HG03196 (cell line): ENCODE measurements at regions not wholly inside any gene's neighbourhood (a gene's known extent, or its start where the extent isn't known, plus 50 kb on each side); places are given as distances from the start of the nearest gene placed in this dataset.
"Not testable (repeated sequence)": the region's sequence is repeated elsewhere in the genome, so short reads cannot be mapped to it uniquely, and the experiment has no call there.

Experiments
- ATAC-seq: cut with Tn5 transposase; IDR thresholded peaks from one replicate; pipeline ENCODE4 v1.9.1; 2021; ENCODE audit not compliant: unreplicated experiment

DNA sequence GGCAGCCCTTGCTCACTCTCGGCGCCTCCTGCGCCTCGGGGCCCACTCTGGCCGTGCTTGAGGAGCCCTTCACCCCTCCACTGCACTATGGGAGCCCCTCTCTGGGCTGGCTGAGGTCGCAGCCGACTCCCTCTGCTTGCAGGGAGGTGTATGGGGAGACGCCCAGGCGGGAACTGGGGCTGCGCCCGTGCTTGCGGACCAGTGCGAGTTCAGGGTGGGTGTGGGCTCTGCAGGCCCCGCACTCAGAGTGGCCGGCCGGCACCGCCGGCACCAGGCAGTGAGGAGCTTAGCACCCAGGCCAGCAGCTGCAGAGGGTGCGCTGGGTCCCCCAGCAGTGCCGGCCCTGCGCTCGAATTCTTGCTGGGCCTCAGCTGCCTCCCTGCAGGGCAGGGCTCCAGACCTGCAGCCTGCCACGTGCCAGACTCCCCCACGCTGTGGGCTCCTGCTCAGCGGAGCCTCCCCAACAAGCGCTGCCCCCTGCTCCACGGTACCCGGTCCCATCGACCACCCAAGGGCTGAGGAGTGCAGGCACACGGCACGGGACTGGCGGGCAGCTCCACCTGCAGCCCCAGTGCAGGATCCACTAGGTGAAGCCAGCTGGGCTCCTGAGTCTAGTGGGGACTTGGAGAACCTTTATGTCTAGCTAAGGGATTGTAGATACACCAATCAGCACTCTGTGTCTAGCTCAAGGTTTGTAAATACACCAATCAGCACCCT lies 54.0 kb upstream of the WWC2 start:
- not testable (repeated sequence) for ATAC-seq

DNA sequence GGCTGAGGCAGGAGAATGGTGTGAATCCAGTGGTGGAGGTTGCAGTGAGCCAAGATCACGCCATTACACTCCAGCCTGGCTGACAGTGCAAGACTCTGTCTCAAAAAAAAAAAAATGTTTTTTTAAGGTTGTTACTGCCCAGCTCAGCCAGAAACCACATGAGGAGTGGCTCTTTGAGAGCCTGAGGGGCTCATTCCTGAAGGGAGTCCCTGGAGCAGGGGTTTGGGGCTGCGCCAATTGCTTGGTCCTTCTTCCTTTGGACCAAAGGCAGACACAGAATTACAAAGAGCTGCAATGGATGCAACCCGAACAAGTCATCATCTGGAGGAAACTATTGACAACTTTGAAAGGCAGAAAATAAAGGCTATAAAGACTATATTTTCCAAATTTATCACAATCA lies 60.6 kb upstream of the WWC2 start:
- ATAC-seq = no peak

DNA sequence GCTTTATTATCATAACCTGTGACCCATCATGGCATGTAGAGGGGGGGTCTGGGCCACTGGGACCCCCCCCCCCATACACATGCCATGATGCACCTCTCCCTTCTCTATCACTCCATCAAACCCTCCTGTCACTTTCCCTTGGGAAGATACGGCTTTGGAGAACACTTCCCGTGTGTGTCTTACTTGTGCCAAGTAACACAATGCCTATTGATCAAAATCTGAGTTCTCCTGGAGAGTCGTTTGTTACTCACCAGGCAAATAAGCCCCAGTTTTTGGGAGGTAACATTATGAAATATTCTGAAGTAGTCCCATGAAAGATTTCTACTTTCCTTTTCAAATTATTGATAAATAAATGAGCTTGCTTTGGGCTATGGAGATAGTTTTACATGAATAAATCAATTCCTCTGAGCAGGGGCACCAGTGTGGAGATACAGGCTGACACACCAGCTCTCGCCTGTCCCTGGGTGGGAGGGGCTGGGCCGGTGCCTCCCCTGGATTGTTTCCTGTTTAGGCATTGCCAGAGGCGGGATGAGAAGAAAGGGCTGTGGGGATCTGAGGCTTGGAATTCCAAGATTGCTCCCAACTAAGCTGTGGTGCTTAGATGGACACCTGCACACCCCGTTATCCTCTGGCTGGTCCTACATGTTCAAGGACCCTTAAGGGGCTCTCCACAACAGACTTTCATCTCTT lies 63.2 kb upstream of the WWC2 start:
- no peak for ATAC-seq

DNA sequence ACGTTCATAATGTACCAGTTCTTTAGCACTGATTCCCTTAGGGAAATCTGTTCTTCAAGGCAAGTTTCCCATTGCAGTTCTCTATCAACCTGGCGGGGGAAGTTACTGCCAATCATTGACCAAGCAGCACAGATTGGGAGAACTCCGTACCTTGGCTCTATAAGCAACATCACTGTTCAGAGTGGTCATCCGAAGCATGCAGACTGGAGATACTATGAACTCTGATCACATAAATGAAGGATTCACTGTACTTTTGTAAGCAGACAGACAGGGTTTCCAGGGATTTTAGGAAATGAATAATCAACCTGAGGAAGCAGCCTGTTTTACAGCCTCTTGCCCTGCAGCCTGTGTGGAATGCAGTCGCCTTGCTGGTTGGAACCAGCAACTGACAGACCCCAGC lies 63.8 kb upstream of the WWC2 start:
- ATAC-seq = no peak

DNA sequence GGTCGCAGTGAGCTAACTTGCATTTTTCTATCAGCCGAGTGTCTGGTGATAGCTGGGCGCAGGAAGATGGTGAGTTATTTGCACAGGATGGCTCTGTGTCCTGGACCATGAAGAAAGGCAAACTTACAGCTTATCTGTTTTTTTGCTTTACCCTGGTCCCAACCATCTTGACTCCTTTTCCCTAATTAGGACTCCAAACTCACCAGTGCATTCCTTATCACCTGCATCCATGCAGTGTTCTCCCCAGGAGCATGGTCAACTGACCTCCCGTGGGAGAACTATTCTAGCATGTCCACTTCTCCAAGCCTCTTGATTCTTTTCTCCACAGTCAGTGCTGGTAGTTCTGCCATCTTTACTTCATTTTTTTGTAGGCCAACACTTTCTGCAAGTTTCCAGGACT lies 68.2 kb upstream of the WWC2 start:
- no peak for ATAC-seq

DNA sequence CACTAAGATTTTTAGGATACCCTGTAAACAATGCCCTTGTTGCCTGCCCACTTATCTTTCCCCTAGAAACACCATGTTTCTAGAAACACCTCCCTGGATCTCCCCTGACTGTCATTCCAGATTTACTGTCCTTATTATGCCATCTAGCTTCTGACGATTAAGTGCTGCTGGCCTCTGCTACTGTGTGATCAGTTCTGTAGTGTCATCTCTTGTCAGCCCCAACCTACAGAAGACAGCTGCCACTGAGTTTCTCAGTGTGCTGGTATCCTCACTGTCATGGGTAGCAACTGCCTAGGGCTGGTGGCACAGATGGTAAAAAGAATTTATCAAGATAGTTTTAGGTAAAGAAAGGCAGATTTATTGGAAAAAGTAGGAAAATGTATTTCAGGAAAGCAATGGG lies 68.7 kb upstream of the WWC2 start:
- ATAC-seq = no peak

DNA sequence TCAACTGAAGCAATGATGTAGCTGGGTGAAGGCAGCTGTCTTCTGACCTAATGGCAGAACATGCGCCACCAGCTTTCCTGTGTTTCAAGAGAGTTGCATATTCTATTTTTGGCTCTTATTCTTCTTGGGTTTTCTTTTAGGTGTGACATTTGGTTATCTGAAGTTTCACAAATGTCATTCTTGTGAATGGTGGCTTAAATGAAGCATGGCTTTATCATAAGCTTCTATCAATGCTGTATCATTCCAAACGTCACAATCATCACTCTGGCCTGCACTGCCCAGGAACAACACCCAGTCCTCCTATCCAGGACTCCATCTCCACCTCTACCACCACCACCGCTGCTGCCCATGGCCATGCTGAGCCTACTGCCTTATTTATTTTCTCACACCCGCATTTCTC lies 69.7 kb upstream of the WWC2 start:
- no peak for ATAC-seq

DNA sequence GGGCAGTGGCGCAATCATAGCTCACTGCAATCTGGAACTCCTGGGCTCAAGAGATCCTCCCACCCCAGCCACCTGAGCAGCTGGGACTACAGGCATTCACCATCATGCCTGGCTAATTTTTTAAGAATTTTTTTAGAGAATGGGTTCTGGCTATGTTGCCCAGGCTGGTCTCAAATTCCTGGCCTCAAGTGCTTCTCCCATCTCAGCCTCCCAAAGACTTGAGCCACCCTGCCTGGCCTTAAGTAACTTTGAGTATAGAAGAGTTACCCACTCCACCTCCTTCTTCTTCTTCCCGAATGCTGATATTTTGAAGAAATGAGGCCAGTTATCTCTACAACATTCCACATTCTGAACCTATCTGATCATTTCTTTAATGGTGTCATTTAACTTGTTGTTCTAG lies 72.4 kb upstream of the WWC2 start:
- no peak for ATAC-seq

DNA sequence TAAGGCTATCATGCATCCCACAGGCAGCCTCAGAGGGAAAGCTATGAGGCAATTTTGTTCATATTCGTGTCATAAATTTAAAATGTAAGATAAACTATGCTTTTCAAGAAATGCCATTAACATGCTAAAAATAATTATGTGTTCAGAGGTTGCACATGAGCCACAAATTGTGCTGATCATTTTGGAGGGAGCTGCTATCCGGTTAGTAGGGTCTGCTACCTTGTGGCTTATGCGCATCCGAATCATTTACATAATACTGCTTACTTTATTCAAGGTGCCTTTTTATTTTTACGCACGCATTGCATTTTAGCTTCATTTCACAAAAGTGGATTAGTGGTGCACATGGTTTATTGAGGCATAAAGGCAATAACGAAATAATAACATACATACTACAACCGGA lies 76.4 kb upstream of the WWC2 start:
- no peak for ATAC-seq

DNA sequence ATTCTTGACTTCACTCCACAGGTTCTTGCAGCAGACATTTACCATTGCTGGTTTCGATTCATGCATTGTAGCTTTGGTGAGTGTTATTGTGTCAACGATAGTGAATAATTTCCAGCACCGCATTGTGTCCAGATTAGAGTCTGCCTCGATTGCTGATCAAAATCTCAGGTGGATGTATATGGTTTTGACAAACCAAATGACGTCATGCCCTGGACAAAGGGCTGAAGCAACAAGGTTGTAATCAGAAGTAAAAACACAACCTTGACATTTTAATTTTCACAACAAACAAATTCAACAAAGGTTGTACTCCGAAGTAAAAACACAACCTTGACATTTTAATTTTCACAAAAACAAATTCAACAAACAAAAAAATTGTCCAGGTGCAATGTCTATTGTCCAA lies 81.1 kb upstream of the WWC2 start:
- no peak for ATAC-seq

DNA sequence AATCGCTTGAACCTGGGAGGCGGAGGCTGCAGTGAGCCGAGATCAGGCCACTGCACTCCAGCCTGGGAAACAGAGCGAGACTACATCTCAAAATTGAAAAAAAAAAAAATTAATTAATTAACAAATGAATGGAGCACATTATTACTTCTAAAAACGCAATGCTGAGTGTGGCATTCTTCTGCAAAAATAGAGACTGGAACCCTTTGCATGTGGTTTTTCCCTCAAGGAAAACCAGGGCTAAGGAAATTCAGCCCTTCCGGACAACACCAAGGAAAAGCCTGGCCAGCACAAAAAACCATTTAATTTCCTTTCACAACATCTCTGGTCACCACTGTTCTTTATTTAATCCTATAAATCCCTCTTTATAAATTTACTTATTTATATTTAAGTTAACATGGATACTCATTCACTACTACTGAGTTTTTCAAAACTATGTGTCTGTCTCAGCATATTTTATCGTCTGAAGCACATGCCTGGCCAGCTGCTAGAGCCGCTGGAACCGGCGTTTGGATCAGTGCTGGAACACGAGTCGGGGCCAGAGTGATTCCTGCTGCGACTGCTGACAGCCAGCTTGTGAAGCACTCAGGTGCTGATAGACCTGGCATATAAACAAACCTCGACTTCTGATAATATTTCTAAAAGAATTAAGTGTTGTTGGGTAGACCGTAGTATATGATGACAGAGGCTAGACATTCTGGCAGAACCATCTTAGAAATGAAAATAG lies 84.5 kb upstream of the WWC2 start:
- no peak for ATAC-seq

DNA sequence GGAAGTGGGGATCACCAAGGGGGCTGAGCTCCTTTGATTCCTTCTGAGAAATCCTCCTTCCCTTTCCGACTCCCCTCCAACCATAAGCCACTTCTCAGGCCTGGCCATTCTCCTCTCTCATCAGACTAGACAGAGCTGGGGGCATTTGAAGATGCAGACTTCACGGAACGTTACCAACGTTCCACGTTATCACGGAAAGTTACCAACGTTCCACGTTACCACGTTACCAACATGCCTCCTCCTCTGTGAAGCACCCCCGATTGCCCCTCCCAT lies 85.4 kb upstream of the WWC2 start:
- no peak for ATAC-seq

DNA sequence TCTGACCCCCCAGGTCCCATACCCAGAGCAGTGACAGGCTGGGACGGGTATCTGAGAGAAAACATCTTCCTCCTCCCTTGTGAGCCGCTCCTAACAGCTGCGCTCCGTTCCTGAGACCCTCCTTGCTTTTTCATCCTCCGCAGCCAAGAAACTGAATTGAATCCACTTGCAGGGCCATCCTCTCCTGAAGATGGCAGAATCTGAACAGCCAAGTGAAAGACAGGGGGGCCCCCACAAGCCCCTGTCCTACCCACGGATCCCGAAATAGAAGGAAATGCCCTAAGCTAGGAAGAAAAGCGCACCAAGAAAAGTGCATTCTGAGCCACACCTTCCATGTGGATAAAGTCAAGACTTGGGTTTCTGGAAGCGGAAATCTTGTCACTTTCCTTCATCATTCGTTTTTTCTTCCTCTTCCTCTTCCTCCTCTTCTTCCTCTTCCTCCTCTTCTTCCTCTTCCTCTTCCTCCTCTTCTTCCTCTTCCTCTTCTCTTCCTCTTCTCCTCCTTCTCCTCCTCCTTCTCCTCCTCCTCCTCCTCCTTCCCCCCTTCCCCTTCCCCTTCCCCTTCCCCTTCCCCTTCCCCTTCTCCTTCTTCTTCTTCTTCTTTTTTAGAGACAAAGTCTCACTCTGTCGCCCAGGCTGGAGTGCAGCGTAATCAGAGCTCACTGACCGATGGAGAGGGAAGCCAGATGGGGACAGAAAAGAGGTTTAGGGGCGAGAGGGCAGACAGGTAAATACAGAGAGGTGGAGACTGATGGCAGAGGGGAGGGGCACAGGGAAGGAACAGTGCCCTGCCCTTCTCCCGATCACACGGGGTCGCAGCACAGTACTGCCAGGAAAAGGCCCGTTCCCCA lies 86.0 kb upstream of the WWC2 start:
- ATAC-seq = no peak

DNA sequence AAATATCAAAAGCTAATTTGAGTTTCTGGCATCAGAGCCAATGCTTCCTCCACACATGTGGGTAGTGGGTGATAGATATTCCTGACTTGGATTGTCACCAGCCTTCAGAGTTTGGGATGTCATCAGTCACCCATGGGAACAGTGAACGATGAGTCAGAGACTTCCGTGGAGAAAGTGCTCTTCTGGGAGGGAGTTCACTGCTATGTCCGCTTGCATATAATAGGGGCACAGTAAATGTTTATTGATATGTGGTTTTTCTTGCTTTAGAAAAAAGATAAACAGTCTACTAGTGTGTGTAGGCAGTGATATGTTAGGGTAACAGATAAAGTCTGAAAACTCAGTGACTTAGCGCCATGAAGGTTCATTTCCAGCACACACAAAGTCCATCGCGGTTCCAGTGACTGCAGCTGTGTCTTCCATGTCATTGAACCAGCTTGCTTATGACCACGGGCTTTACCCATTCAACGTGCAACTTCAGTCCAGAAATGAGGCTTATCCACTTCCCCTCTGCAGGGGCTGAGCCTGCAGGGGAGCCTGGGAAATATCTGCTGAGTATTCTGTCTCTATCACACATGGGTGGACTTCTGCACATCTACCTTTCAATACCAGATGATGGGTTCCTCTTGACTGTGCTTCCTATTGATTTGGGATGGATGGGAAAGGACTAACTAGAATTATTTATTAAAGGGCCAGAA lies 87.7 kb upstream of the WWC2 start:
- ATAC-seq = no peak

DNA sequence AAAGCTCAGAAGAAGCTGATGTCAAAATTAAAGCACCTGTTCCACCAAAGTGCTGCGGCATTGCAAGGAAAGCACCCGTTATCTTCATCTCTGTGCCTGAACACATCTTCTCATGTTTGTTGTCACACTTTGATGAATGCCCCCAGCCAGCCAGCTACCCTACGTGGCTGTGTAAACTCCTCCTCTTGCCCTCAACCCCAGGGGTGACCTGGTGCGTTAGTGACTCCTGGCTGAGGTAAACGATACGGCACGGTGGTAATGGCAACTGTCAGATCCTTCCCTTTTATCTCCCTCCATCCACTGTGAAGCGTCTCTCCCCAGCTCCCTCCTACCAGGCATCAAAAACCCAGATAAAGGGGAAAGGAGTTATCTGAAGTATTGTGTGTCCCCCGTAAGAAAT lies 90.6 kb upstream of the WWC2 start:
- ATAC-seq = no peak

DNA sequence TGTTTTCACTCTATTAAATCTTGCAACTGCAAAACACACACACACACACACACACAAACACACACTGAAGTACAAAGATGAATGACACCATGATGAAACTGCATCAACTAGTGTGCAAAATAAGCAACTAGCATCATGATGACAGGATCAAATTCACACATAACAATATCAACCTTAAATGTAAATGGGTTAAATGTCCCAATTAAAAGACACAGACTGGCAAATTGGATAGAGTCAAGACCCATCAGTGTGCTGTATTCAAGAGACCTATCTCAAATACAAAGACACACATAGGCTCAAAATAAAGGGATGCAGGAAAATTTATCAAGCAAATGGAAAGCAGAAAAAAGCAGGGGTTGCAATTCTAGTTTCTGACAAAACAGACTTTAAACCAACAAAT lies 87.2 kb upstream of the DCTD start:
- not testable (repeated sequence) for ATAC-seq

DNA sequence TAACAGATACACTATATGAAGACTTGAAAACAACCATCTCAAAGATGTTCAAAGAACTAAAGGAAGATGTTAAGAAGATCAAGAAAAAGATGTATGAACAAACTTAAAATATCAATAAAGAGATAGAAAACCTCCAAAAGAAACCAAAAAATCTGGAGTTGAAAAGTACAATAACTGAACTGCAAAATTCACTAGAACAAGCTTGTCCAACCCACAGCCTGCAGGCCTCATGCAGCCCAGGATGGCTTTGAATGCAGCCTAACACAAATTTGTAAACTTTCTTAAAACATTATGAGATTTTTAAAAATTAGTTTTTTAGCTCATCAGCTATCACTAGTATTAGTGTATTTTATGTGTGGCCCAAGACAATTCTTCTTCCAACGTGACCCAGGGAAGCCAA lies 77.0 kb upstream of the DCTD start:
- ATAC-seq = no peak

DNA sequence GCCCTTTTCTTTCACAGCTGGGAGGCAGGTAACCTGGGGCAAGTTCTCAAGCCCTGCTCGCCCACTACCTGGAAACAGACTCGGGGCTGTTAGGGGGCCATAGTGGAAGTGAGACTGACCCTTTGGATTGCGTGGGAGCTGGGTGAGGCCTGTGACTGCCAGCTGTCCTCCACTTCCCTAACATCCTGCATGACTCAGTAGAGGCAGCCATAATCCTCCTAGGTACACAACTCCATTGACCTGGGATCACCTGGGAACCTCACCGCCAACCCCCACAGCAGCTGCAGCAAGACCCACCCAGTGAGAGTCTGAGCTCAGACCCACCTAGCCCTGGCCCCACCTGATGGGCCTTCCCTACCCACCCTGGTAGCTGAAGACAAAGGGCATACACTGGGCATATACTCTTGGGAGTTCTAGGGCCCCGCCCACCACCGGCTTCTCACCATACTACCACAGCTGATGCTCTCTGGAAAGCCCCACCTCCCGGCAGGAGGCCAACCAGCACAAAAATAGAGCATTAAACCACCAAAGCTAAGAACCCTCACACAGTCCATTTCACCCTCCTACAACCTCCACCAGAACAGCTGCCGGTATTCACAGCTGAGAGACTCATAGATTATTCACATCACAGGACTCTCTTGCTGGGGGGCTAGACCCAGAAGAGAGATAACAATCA lies 61.1 kb upstream of the DCTD start:
- peak; percentile 62 for ATAC-seq

DNA sequence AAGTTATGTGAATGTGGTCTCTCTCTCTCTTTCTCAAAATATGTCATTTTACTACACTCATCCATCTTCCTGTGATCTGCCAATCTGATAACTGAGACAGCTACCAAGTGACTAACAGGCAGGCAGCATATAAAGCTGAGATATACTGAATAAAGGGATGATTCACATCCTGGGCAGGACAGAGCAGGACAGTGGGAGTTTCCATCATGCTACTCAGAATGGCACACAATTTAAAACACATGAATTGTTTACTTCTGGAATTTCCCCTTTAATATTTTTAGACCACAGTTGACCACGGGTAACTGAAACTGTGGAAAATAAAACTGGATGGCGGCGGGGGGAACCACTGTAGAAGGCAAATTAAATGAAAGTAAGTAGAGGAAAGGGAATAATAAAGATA lies 58.6 kb upstream of the DCTD start:
- peak; percentile 78 for ATAC-seq

DNA sequence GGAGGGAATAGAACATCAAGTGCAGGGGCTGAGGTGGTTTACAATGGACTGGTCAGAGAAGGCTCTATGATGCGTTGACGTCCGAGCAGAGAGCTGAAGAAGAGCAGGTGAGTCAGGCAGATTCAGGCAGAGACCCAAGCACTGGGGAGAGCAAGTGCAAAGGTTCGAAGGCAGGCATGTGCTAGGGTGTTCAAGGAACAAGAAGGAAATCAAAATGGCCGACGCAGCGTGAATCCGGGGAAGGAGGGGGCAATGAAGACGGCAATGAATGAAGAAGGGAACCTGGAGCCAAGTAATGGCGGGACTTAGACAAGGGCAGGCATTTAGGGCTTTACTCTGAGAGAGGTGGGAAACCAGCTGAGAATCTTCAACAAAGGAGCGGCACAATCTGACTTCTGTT lies 56.8 kb upstream of the DCTD start:
- no peak for ATAC-seq

DNA sequence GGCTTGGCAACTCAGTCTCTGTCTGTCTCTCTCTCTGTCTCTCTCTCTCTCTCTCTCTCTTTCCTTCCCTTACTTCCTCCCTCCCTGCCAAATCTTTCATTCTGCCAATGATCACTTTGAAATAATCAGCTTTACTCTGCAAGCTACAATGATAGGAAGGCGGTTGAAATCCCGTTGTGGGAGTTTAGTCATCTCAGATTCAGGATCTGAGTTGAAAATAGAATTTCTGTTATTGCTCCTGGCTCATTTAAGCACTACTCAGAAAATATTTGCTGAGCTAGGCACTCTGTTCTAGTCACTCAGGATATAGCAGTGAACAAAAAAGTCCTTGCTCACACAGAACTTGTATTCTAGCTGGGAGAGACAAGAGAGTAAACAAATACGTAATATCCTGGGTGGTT lies 56.3 kb upstream of the DCTD start:
- ATAC-seq = no peak
